Coronary artery (tissue), 2 donors: ENCODE measurements at regions not wholly inside any gene's neighbourhood (a gene's known extent, or its start where the extent isn't known, plus 50 kb on each side); places are given as distances from the start of the nearest gene placed in this dataset.

Experiments used
- DNase-seq: peaks from one replicate; pipeline ENCODE4 v3.0.0-alpha.2; 2017; ENCODE audit warnings: low spot score
- H3K27ac ChIP-seq, 2 donors: fragments of 200-600 bp; sonication (generic); one replicate each; pipeline ENCODE4 v1.5.1; 2016 to 2019
- H3K4me3 ChIP-seq: fragments of 200-600 bp; sonication (generic); 2 replicates; pipeline ENCODE4 v1.5.1; 2016; ENCODE audit warnings: mild to moderate bottlenecking, moderate library complexity
- TF ChIP-seq, protein P1 (sequence below): fragments of 200-600 bp; sonication (generic); IDR thresholded peaks from one replicate; pipeline ENCODE4 v1.5.1; 2019; ENCODE audit warnings: antibody characterized with exemption

DNA sequence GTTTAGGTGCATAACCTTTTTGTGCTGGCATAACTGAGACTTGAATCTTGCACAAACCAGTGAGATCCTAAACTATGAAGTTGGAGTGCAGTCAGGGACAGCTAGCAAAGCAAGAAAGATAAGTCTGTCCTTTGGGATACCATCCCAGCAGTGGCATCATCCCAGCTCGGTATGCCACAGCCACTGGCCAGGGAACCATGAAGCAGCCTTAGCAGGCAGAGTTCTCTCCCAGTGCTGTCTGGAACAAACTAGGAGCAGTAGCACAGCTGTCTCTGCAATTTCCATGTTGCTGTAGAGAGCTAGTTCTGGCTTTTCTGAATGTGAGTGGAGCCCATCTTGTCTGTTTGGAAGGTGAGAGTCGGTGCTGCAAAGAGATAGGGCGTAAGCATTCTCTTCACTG is 130.3 kb downstream of the DTWD1 start:
- TF ChIP-seq, protein P1, sequence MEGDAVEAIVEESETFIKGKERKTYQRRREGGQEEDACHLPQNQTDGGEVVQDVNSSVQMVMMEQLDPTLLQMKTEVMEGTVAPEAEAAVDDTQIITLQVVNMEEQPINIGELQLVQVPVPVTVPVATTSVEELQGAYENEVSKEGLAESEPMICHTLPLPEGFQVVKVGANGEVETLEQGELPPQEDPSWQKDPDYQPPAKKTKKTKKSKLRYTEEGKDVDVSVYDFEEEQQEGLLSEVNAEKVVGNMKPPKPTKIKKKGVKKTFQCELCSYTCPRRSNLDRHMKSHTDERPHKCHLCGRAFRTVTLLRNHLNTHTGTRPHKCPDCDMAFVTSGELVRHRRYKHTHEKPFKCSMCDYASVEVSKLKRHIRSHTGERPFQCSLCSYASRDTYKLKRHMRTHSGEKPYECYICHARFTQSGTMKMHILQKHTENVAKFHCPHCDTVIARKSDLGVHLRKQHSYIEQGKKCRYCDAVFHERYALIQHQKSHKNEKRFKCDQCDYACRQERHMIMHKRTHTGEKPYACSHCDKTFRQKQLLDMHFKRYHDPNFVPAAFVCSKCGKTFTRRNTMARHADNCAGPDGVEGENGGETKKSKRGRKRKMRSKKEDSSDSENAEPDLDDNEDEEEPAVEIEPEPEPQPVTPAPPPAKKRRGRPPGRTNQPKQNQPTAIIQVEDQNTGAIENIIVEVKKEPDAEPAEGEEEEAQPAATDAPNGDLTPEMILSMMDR, result no peak
- peak overlapping the region in 1 of 2 donors; percentile 31 for H3K27ac ChIP-seq
- no peak overlapping the region for H3K4me3 ChIP-seq
- no peak for DNase-seq

DNA sequence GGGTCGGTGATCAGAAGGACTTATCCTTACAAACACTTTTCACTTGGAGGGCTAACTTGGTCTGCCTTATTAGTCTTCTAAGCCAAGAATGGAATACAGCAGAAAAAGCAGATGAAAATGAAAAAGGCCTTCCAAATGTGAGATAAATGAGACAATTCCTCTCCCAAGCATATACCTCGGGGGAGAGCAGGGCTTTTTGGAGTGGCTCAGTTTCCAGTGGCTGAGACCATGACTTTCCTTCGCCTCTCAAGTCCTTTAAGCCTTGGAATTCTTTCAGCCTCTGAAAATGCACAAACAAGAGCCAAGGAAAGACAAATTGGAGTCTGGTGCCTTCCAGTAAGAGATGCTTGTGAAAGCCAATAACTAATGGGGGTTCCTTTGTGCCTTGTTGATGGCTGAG is 130.9 kb downstream of the DTWD1 start:
- H3K4me3 ChIP-seq, result no peak overlapping the region
- no peak for DNase-seq
- H3K27ac ChIP-seq, result peak overlapping the region in 1 of 2 donors; percentile 31
- TF ChIP-seq, protein P1, result no peak

DNA sequence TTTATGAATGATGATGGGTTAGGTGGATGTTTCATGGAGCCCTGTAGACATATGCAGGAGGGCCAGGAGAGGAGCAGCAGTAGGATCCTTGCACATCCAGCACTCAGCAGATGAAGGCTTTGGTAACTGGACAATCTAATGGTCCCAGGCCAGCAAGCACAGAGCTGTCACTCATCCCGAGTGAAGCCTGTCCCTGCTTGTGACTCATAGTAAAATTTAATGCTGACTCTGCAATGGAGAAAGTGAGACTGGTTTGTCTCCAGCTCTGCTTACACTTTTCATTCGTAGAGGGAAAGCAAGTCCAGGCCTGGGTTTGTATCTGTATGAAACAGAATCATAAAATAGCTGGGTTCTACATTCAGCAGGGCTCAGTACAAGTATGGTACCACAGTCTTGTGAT is 131.7 kb downstream of the DTWD1 start:
- Histone ChIP-seq H3K27ac (no peak overlapping the region), H3K4me3 (no peak overlapping the region)
- TF ChIP-seq, protein P1, result no peak
- DNase-seq, result no peak

DNA sequence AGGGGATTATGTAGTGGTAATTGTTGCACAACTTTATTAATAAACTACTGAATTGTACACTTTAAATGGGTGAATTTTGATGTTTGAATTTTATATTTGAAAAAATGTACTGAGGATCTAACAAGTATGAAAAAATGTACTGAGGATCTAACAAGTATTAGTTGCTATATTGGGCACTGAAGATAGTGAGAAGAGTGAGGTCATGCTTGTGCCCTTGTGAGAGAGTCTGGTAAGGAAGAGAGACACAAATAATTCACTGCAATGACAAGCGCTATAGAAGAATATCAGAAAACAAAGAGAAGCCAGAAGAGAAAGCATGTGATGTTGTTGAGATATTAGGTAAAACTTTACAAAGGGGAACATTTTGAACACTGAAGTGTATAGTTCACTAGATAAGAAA is 137.6 kb downstream of the DTWD1 start:
- Histone ChIP-seq H3K27ac (no peak overlapping the region), H3K4me3 (no peak overlapping the region)
- TF ChIP-seq, protein P1, result no peak
- no peak for DNase-seq

DNA sequence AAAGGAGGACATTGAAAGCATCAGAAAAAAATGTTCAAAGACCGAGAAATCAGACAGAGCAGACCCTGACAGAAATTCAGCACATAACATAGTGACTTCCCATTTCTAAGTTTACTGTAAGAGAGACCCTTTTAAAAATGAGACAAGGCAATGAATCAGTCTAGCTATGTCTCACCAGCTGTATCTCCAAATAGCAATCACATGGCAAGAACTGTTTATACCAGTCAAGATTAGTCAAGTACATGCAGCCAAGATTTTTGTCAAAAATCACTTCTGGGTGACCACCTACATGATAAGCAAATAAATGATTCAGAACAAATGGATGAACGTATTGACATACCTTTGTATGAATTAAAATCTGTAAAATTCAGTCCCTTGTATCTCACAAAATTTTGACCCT is 138.0 kb downstream of the DTWD1 start:
- TF ChIP-seq, protein P1, result no peak
- H3K27ac ChIP-seq, result no peak overlapping the region
- no peak overlapping the region for H3K4me3 ChIP-seq
- DNase-seq, result no peak

DNA sequence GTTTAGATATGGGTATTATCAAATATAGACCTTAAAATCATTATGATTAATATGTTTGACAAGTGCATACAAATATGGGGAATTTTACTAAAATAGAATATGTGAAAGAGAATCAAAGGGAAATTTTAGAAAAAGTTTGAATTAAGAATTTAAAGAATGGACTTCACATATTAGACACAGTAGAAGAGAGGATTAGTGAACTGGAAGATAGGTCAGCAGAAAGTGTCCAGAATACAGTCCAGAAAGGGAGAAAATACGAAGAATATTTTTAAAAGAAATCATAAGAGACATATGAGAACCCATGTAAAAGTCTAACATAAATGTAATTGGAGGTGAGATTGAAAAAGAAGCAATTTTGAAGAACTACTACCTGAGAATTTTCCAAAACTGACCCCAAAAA is 139.9 kb downstream of the DTWD1 start:
- no peak for DNase-seq
- TF ChIP-seq, protein P1, result no peak
- H3K27ac ChIP-seq, result no peak overlapping the region
- no peak overlapping the region for H3K4me3 ChIP-seq

DNA sequence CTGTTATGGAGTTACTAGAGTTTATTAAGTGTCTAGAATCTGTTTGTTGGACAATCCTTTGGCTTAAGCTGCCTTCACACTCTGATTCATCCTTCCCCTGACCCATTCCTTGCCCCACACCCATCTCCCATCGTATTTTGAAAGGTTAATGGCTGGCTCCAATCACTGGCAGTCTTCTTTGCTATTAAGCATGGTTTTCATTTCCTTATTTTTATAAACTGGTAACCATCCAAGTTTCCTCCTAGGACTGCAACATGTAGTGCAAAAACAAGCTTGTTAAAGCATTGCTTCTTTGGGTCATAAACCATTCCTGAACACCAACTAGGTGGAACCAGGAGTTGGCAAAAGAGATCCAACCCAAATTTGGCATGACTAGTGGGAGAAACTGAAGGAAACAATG is 148.4 kb downstream of the DTWD1 start:
- no peak overlapping the region for H3K27ac ChIP-seq
- TF ChIP-seq, protein P1, result no peak
- no peak for DNase-seq
- no peak overlapping the region for H3K4me3 ChIP-seq
